ENCODE measurements at regions not wholly inside any gene's neighbourhood (a gene's known extent, or its start where the extent isn't known, plus 50 kb on each side); places are given as distances from the start of the nearest gene placed in this dataset.

- TF ChIP-seq POLR2A (IDR thresholded peaks at IDR 0.05; ENCODE audit: extremely low read depth, insufficient read length) (no peak), MYC (IDR thresholded peaks at IDR 0.05; ENCODE audit: low read depth, low read length) (no peak)
- TF ChIP-seq, protein P1, sequence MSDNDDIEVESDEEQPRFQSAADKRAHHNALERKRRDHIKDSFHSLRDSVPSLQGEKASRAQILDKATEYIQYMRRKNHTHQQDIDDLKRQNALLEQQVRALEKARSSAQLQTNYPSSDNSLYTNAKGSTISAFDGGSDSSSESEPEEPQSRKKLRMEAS (IDR thresholded peaks at IDR 0.05; ENCODE audit: low read depth, low read length), result no peak
Measured at GRCh38 chr20:21798384-21798783, 92.9 kb downstream of the PAX1 start.

Data from NB4 (cell line).